Ovary (tissue), 7 donors: ENCODE measurements at regions not wholly inside any gene's neighbourhood (a gene's known extent, or its start where the extent isn't known, plus 50 kb on each side); places are given as distances from the start of the nearest gene placed in this dataset.
"Not testable (repeated sequence)": the region's sequence is repeated elsewhere in the genome, so short reads cannot be mapped to it uniquely, and the experiment has no call there.

Source experiments
- DNase-seq, 5 donors: peaks; one replicate each; pipeline ENCODE4 v3.0.0-alpha.2; 2019 to 2020
- H3K27ac ChIP-seq, 2 donors: fragments of 200-600 bp; one replicate each; pipeline versions ENCODE4 v1.5.1 to v1.8.0; 2019 to 2022
- H3K27me3 ChIP-seq: fragments of 200-600 bp; one replicate; pipeline ENCODE4 v1.8.0; 2022
- H3K36me3 ChIP-seq: fragments of 200-600 bp; sonication (generic); one replicate; pipeline ENCODE4 v1.5.1; 2019
- H3K4me1 ChIP-seq: one replicate; pipeline ENCODE4 v1.8.1; 2013; ENCODE audit warnings: mild to moderate bottlenecking, moderate library complexity; ENCODE audit not compliant: insufficient read depth
- H3K4me3 ChIP-seq: fragments of 200-600 bp; sonication (generic); one replicate; pipeline ENCODE4 v1.5.1; 2017
- H3K9me3 ChIP-seq, 2 donors: fragments of 200-600 bp in 1 of 2; sonication (generic) in 1 of 2; one replicate each; pipeline versions ENCODE4 v1.5.1 to v1.8.1; 2013 to 2019; ENCODE audit warnings: mild to moderate bottlenecking in 1 of 2, moderate library complexity in 1 of 2
- CTCF ChIP-seq, 3 donors: fragments of 450-650 bp in 2 of 3; fragments of 200-600 bp in 1 of 3; IDR thresholded peaks; one replicate each; pipeline versions ENCODE4 v1.5.1 to v1.8.0; 2016 to 2022; ENCODE audit warnings: antibody characterized with exemption in 3 of 3, mild to moderate bottlenecking in 1 of 3
- EP300 ChIP-seq: sonication (generic); formaldehyde crosslinking; IDR thresholded peaks from one replicate; pipeline ENCODE4 v1.6.1; 2017; ENCODE audit warnings: antibody characterized with exemption
- POLR2A ChIP-seq: fragments of 450-650 bp; IDR thresholded peaks from one replicate; pipeline ENCODE4 v1.6.1; 2017; ENCODE audit warnings: antibody characterized with exemption, mild to moderate bottlenecking, moderate library complexity
- WGBS, 3 donors: extraction: QIAGEN DNeasy Blood & Tissue Kit in 1 of 3; methylation state at CpG; one replicate each; pipeline versions ENCODE4 v1.1.5 to v1.1.7; 2013 to 2017; 5-methylcytosine and 5-hydroxymethylcytosine counted together
- intact Hi-C, 4 donors: fragments of 100-400 bp; cut with DNase I; formaldehyde crosslinking; loops; one replicate each; pipeline versions ENCODE4 v1.11.0 to v1.15.1; 2022 to 2023
- donor health status: DM: no; HTN: no; CAD: no; lungs with moderate emphysema.
- donor health status: DM: no; HTN: no; CAD: no.
- donor health status: Bipolar disorder and iron deficiency.
- donor health status: DM: no; HTN: no; CAD: no.
- donor health status: DM: yes; HTN: yes; CAD: no.

GRCh38 chr2:35960596-35960995 lies 395.0 kb upstream of the CRIM1 start:
- DNase-seq: no peak
- no peaks in the 10 kb centered on the region for H3K4me1 ChIP-seq
- 62 to 90% (median 77%) methylated on average over 1 of the region's 1 CpG for WGBS, 3 donors
- H3K9me3 ChIP-seq: no peaks in the 10 kb centered on the region
- H3K27me3 ChIP-seq: no peaks in the 10 kb centered on the region
- H3K36me3 ChIP-seq: no peaks in the 10 kb centered on the region
- intact Hi-C loops: no loop called here
- TF ChIP-seq POLR2A: no peak
- no peak for TF ChIP-seq CTCF (IDR thresholded peaks at IDR 0.05)
- no peak overlapping the region for H3K4me3 ChIP-seq
- H3K27ac ChIP-seq: no peak overlapping the region

GRCh38 chr2:35957053-35957452 lies 398.5 kb upstream of the CRIM1 start:
- H3K27me3 ChIP-seq, H3K4me1 ChIP-seq, H3K9me3 ChIP-seq, intact Hi-C loops, H3K4me3 ChIP-seq, H3K27ac ChIP-seq, H3K36me3 ChIP-seq, DNase-seq: not testable (repeated sequence)
- WGBS, 3 donors: 90 to 96% (median 93%) methylated on average over 10 of the region's 10 CpGs

- Histone ChIP-seq H3K4me3 (no peak overlapping the region), H3K36me3 (no peaks in the 10 kb centered on the region), H3K4me1 (no peaks in the 10 kb centered on the region), H3K9me3 (no peaks in the 10 kb centered on the region), H3K27me3 (no peaks in the 10 kb centered on the region), H3K27ac (no peak overlapping the region)
- no peak for DNase-seq
- intact Hi-C loops: no loop called here
- 22 to 51% (median 39%) methylated on average over 2 of the region's 2 CpGs for WGBS, 3 donors
- TF ChIP-seq CTCF (IDR thresholded peaks at IDR 0.05): no peak
- TF ChIP-seq POLR2A: no peak
- TF ChIP-seq EP300: no peak
Observed at GRCh38 chr2:35946478-35946877, 409.1 kb upstream of the CRIM1 start.

- no peaks in the 10 kb centered on the region for H3K27me3 ChIP-seq
- intact Hi-C loops: no loop called here
- no peaks in the 10 kb centered on the region for H3K9me3 ChIP-seq
- H3K27ac ChIP-seq: no peak overlapping the region
- H3K4me3 ChIP-seq: no peak overlapping the region
- no peak for DNase-seq
- no peaks in the 10 kb centered on the region for H3K36me3 ChIP-seq
- TF ChIP-seq POLR2A: no peak
- TF ChIP-seq CTCF (IDR thresholded peaks at IDR 0.05): no peak
- no peak for TF ChIP-seq EP300
- 67 to 80% (median 76%) methylated on average over 4 of the region's 4 CpGs for WGBS, 3 donors
- H3K4me1 ChIP-seq: no peaks in the 10 kb centered on the region
Observed at GRCh38 chr2:35938838-35939237, 416.7 kb upstream of the CRIM1 start.

GRCh38 chr2:35933031-35933430 lies 422.5 kb upstream of the CRIM1 start:
- Histone ChIP-seq H3K36me3 (no peaks in the 10 kb centered on the region), H3K4me1 (no peaks in the 10 kb centered on the region), H3K4me3 (no peak overlapping the region), H3K27me3 (no peaks in the 10 kb centered on the region), H3K9me3 (no peaks in the 10 kb centered on the region), H3K27ac (no peak overlapping the region)
- no peak for DNase-seq
- 56 to 61% (median 57%) methylated on average over 1 of the region's 1 CpG for WGBS, 3 donors
- intact Hi-C loops: no loop called here
- TF ChIP-seq EP300 (no peak), CTCF (IDR thresholded peaks at IDR 0.05) (no peak), POLR2A (no peak)
